Glutamatergic neuron (in vitro differentiated cells): ENCODE measurements at regions not wholly inside any gene's neighbourhood (a gene's known extent, or its start where the extent isn't known, plus 50 kb on each side); places are given as distances from the start of the nearest gene placed in this dataset.

Source experiments
- DNase-seq: peaks from one replicate; pipeline ENCODE4 v3.0.0; 2022
- H3K27ac Mint-ChIP-seq: one replicate; pipeline ENCODE4 v1.8.0; 2020; ENCODE audit warnings: mild to moderate bottlenecking, mixed read lengths, inconsistent platforms; ENCODE audit not compliant: unreplicated experiment
- H3K27me3 Mint-ChIP-seq: one replicate; pipeline ENCODE4 v1.8.0; 2020; ENCODE audit warnings: mild to moderate bottlenecking, moderate library complexity, mixed read lengths, inconsistent platforms; ENCODE audit not compliant: unreplicated experiment
- H3K36me3 Mint-ChIP-seq: one replicate; pipeline ENCODE4 v1.8.0; 2020; ENCODE audit warnings: mild to moderate bottlenecking, mixed read lengths, inconsistent platforms; ENCODE audit not compliant: unreplicated experiment
- H3K4me1 Mint-ChIP-seq: one replicate; pipeline ENCODE4 v1.8.0; 2020; ENCODE audit warnings: mild to moderate bottlenecking, low read depth, mixed read lengths, inconsistent platforms; ENCODE audit not compliant: unreplicated experiment
- H3K4me3 Mint-ChIP-seq: one replicate; pipeline ENCODE4 v1.8.0; 2020; ENCODE audit warnings: mild to moderate bottlenecking, mixed read lengths, inconsistent platforms; ENCODE audit not compliant: unreplicated experiment
- H3K9me3 Mint-ChIP-seq: one replicate; pipeline ENCODE4 v1.8.0; 2020; ENCODE audit warnings: mild to moderate bottlenecking, moderate library complexity, mixed read lengths, inconsistent platforms; ENCODE audit not compliant: unreplicated experiment
- TF ChIP-seq, protein P1 (sequence below): fragments of 200-600 bp; sonication (generic); IDR thresholded peaks from one replicate; pipeline ENCODE4 v1.5.0; 2021; ENCODE audit not compliant: partially characterized antibody, unreplicated experiment

DNA sequence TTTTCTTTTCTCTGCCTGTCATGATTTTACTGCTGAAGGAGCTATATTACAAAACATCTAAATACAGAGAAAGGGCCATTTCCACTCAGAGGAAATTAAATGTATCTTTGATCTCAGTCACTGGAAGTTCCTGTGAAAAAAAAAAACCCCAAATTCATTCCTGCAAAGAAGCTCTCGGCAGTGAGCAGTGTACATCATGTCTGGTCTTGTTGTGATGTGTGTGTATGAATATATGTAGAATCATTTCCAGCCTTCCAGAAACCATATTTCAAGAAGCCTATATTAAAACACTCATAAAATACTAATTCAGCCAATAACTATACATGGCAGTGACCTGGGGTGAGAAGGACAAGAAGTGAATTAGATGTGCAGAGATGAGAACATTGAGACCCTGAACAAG lies 393.2 kb upstream of the TENM4 start:
- H3K36me3 Mint-ChIP-seq: no peaks in the 10 kb centered on the region
- no peaks in the 10 kb centered on the region for H3K9me3 Mint-ChIP-seq
- TF ChIP-seq, protein P1, sequence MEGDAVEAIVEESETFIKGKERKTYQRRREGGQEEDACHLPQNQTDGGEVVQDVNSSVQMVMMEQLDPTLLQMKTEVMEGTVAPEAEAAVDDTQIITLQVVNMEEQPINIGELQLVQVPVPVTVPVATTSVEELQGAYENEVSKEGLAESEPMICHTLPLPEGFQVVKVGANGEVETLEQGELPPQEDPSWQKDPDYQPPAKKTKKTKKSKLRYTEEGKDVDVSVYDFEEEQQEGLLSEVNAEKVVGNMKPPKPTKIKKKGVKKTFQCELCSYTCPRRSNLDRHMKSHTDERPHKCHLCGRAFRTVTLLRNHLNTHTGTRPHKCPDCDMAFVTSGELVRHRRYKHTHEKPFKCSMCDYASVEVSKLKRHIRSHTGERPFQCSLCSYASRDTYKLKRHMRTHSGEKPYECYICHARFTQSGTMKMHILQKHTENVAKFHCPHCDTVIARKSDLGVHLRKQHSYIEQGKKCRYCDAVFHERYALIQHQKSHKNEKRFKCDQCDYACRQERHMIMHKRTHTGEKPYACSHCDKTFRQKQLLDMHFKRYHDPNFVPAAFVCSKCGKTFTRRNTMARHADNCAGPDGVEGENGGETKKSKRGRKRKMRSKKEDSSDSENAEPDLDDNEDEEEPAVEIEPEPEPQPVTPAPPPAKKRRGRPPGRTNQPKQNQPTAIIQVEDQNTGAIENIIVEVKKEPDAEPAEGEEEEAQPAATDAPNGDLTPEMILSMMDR: no peak
- H3K4me1 Mint-ChIP-seq: no peaks in the 10 kb centered on the region
- H3K4me3 Mint-ChIP-seq: no peak overlapping the region
- no peak for DNase-seq
- no peaks in the 10 kb centered on the region for H3K27me3 Mint-ChIP-seq
- H3K27ac Mint-ChIP-seq: no peak overlapping the region

DNA sequence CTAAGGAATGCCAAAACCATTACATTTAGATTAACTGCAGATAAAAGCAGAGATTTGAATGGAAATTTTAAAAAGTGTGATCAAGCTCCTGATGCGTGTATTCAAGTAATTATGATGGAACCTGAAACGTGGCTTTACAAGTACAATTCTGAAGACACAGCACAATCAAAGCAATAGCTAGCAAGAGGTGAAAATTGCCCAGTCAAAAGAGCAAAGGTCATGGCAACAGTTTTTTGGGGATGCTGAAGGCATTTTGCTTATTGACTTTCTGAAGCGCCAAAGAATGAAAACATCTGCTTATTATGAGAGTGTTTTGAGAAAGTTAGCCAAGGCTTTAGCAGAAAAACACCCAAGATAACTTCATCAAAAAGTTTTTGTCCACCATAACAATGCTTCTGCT lies 389.6 kb upstream of the TENM4 start:
- no peaks in the 10 kb centered on the region for H3K9me3 Mint-ChIP-seq
- TF ChIP-seq, protein P1: no peak
- no peak overlapping the region for H3K27ac Mint-ChIP-seq
- H3K4me1 Mint-ChIP-seq: no peaks in the 10 kb centered on the region
- DNase-seq: no peak
- H3K36me3 Mint-ChIP-seq: no peaks in the 10 kb centered on the region
- H3K27me3 Mint-ChIP-seq: no peaks in the 10 kb centered on the region
- H3K4me3 Mint-ChIP-seq: no peak overlapping the region

DNA sequence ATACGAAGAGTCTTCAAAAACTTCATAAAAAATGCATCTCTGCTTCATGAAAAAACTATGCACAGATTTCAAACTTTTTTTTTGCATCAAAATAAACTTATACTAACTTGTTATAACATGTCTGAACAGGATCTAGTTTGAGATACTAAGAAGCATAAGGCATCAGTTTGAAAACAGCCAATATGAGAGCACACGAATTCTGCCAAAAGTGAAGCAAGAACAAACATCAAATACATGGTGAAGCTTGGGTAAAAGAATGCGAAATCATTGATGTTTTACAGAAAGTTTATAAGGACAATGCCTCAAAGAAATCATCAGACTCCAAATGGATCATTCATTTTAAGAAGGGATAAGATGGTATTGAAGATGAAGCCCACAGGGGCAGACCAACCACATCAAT lies 389.1 kb upstream of the TENM4 start:
- no peak for DNase-seq
- Mint-ChIP-seq H3K27ac (no peak overlapping the region), H3K27me3 (no peaks in the 10 kb centered on the region), H3K36me3 (no peaks in the 10 kb centered on the region), H3K4me3 (no peak overlapping the region), H3K9me3 (no peaks in the 10 kb centered on the region), H3K4me1 (no peaks in the 10 kb centered on the region)
- TF ChIP-seq, protein P1: no peak

DNA sequence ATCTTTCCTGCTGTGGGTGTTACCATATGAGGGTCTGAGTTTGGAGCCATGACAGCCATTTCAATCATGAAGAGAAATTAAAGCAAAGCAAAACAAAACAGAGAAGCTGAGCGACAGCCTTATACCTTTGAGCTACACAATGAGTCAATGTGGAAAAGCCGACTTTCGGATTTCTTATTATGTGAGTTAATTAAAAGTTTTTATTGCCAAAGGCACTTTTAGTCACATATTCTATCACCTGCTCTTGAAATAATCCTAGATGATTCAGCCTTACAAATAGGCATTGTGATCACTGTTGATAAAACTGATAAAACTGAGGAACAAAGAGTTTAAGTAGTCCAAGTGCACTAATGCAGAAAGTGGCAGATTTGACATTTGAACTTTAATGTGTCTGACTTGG lies 381.9 kb upstream of the TENM4 start:
- H3K36me3 Mint-ChIP-seq: peaks cover 4% of the 10 kb centered on the region
- no peaks in the 10 kb centered on the region for H3K4me1 Mint-ChIP-seq
- H3K4me3 Mint-ChIP-seq: no peak overlapping the region
- DNase-seq: no peak
- H3K27me3 Mint-ChIP-seq: no peaks in the 10 kb centered on the region
- H3K9me3 Mint-ChIP-seq: no peaks in the 10 kb centered on the region
- TF ChIP-seq, protein P1: no peak
- H3K27ac Mint-ChIP-seq: no peak overlapping the region

DNA sequence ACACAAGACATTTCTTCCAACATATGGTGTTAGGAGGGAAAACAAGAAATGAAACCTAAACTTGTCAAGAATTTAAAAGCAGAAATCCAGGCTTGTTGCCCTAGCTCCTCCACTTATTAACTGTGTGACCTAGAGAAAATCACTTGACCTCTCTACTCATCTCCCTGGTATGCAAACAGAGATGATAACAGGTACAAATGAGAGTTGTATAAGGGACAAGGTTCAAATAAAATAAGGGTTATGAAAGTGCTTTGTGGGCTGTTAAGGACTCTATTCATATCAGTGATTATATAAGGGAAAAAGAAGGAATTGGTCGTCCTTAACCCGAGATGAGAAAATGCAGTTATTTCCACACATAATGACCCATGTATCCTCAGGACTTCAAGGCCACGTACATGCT lies 372.7 kb upstream of the TENM4 start:
- TF ChIP-seq, protein P1: no peak
- no peaks in the 10 kb centered on the region for H3K27me3 Mint-ChIP-seq
- no peaks in the 10 kb centered on the region for H3K4me1 Mint-ChIP-seq
- no peak overlapping the region for H3K4me3 Mint-ChIP-seq
- H3K27ac Mint-ChIP-seq: no peak overlapping the region
- DNase-seq: no peak
- H3K36me3 Mint-ChIP-seq: peaks cover 4% of the 10 kb centered on the region
- H3K9me3 Mint-ChIP-seq: no peaks in the 10 kb centered on the region
